ENCODE measurements at regions not wholly inside any gene's neighbourhood (a gene's known extent, or its start where the extent isn't known, plus 50 kb on each side); places are given as distances from the start of the nearest gene placed in this dataset.

DNA sequence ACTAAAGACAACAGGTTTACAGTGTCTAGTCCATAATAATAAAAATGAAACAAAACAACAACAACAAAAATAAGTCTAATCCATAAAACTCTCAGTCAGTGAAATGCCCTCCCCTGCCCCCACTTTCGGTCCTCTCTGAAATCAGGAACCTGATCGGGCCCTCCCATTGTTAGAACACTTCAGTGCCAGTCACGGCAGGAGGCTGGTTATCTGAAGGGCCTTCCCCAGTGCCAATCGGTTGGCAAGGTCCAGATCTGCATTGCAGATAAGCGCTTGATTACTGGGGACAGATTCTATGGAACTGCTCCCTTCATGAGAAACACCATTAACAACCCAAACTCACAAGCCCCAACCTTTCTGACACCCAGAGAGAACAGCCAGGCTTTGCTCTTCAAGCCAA is 72.2 kb upstream of the EEPD1 start:
- no peak overlapping the region for H3K4me3 ChIP-seq (ENCODE audit: low read length)
- DNase-seq (ENCODE audit: low read depth, low spot score) = no peak

DNA sequence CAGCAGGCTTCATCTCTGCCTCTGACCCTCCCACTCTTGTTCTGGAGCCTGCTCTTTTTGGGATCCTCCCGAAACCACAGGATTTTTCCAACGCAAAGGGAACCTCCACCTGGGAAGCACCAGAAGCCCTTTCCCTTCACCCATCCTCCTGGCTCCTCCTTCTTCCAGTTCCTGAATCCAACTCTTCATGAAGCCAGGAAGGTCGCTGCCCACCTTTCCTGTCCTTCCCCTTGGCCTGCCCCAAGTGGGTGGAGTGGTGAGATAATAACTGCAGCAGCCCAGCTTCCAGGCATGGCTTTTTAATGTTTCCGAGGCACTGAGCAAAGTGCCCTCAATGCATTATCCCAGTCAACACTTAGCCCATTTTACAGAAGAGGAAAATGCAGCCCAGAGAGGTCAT is 70.8 kb upstream of the EEPD1 start:
- no peak overlapping the region for H3K4me3 ChIP-seq (ENCODE audit: low read length)
- DNase-seq (ENCODE audit: low read depth, low spot score) = no peak

- DNase-seq (ENCODE audit: low read depth, low spot score) = no peak
- H3K4me3 ChIP-seq (ENCODE audit: low read length) = no peak overlapping the region
Observed at GRCh38 chr7:36082910-36083309, 70.1 kb upstream of the EEPD1 start.

- no peak for DNase-seq (ENCODE audit: low read depth, low spot score)
Observed at GRCh38 chr7:36083626-36084380, 69.3 kb upstream of the EEPD1 start.

GRCh38 chr7:36084485-36085091 is 68.5 kb upstream of the EEPD1 start:
- H3K4me3 ChIP-seq (ENCODE audit: low read length) = no peak overlapping the region
- no peak for DNase-seq (ENCODE audit: low read depth, low spot score)

More at GRCh38 chr7:36083626-36084380, 69.3 kb upstream of the EEPD1 start:
- no peak overlapping the region for H3K4me3 ChIP-seq (ENCODE audit: low read length)

DNA sequence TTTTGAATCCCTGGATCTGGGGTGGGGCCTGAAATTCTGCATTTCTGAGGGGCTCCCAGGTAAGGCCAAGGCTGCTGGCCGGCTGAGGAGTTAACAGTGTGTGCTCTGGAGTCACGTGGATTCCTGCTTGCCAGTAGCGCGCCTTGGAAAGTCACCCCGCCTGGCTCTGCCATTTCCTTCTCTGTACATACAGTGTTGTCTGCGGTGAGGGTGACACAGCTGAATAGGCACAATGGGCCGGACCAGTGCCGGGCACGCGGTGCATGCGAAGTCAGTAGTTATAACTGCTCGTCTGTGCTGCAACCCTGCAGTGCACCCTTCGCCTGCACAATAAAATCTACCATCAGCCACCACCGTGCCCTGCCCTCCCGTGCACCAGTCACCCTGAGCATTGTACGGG is 68.0 kb upstream of the EEPD1 start:
- no peak overlapping the region for H3K4me3 ChIP-seq (ENCODE audit: low read length)
- no peak for DNase-seq (ENCODE audit: low read depth, low spot score)

- no peak overlapping the region for H3K4me3 ChIP-seq (ENCODE audit: low read length)
- DNase-seq (ENCODE audit: low read depth, low spot score) = no peak
Observed at GRCh38 chr7:36086571-36086970, 66.5 kb upstream of the EEPD1 start.

GRCh38 chr7:36088553-36088952 is 64.5 kb upstream of the EEPD1 start:
- no peak overlapping the region for H3K4me3 ChIP-seq (ENCODE audit: low read length)
- no peak for DNase-seq (ENCODE audit: low read depth, low spot score)

GRCh38 chr7:36088966-36089365 is 64.1 kb upstream of the EEPD1 start:
- H3K4me3 ChIP-seq (ENCODE audit: low read length) = no peak overlapping the region
- no peak for DNase-seq (ENCODE audit: low read depth, low spot score)

DNA sequence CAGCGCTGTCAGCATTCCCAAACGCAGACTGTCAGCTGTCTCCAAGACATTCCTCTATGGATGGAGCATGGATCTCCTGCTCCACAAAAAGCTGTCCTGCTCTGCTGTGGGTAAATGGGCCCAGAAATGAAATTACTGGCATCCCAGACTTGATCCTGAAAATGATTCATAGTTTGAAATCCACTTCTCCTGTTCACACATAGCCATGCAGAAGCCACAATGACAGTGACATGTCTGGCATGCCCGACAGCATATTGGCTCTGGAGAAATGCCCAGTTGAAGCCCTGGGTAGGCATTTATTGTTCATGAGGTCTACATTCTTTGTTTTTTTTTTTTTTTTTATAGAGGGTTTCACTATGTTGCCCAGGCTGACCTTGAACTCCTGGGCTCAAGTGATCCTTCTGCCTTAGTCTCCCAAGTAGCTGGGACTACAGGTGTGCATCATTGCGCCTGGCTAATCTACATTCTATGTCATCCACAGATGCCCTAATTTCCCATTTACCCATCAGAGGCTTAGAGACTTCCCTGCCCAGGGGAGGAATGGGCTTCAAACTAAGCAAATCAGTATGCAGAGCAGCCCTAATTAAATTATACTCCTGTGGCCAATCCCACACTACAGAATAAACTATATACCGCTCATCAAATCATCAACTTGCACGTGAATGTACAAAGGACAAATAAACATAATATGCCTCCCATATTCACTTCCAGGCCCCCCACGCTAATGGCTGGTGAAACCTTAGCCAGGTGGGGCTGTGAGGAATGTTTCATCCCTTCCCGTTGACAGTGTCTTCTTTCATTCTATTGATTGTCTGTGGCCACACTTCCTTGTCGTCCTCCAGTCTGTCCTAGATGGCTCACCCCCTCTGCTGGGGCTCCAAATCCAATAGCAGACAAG is 61.8 kb upstream of the EEPD1 start:
- DNase-seq (ENCODE audit: low read depth, low spot score) = no peak
- H3K4me3 ChIP-seq (ENCODE audit: low read length) = no peak overlapping the region

- no peak for DNase-seq (ENCODE audit: low read depth, low spot score)
- no peak overlapping the region for H3K4me3 ChIP-seq (ENCODE audit: low read length)
Observed at GRCh38 chr7:36091874-36092176, 61.2 kb upstream of the EEPD1 start.

GRCh38 chr7:36092221-36092771 is 60.8 kb upstream of the EEPD1 start:
- DNase-seq (ENCODE audit: low read depth, low spot score) = no peak

GRCh38 chr7:36096460-36097095 is 56.5 kb upstream of the EEPD1 start:
- DNase-seq (ENCODE audit: low read depth, low spot score) = no peak
- H3K4me3 ChIP-seq (ENCODE audit: low read length) = no peak overlapping the region

More at GRCh38 chr7:36092221-36092771, 60.8 kb upstream of the EEPD1 start:
- H3K4me3 ChIP-seq (ENCODE audit: low read length) = no peak overlapping the region

DNA sequence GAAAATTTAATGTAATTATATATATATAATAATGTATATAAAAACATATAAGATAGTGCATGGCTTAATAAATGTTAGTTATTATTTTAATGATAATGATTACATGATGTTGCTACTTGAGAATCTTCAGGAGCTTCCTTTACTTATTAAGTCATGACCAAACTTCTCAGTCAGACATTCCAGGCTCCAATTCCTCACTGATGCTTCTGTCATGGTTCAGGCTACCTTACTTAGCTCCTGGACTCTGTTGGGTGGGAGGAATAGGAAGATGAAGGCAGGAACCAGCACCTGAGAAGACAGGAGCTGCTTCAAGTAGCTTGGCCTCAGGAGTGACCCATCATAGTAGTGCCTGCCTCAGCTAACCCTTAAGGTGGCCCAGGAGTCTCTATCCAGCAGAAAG is 55.0 kb upstream of the EEPD1 start:
- H3K4me3 ChIP-seq (ENCODE audit: low read length) = no peak overlapping the region
- DNase-seq (ENCODE audit: low read depth, low spot score) = no peak

DNA sequence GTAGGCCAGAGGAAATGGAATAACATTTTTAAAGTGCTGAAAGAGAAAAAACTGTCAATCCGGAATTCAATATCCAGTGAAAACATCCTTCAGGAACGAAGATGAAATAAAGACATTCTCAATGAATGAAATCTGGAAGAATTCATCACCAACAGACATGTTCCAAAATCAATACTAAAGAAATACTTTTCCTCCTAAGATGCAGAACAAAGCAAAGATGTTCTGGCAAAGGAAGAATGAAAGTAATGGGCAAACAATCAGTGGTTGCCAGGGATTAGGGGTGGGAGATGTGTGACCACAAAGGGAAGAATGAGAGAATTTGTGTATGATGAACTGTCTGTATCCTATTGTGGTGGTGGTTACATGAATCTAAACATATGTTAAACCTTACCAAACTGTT is 52.8 kb upstream of the EEPD1 start:
- no peak for DNase-seq (ENCODE audit: low read depth, low spot score)
- H3K4me3 ChIP-seq (ENCODE audit: low read length) = no peak overlapping the region

- DNase-seq (ENCODE audit: low read depth, low spot score) = no peak
- no peak overlapping the region for H3K4me3 ChIP-seq (ENCODE audit: low read length)
Observed at GRCh38 chr7:36100634-36101033, 52.4 kb upstream of the EEPD1 start.
